HEK293T (cell line): ENCODE measurements at regions not wholly inside any gene's neighbourhood (a gene's known extent, or its start where the extent isn't known, plus 50 kb on each side); places are given as distances from the start of the nearest gene placed in this dataset.
"Not testable (repeated sequence)": the region's sequence is repeated elsewhere in the genome, so short reads cannot be mapped to it uniquely, and the experiment has no call there.

Source experiments
- ARNT ChIP-seq: fragments of 450-650 bp; IDR thresholded peaks from 2 replicates; pipeline ENCODE4 v1.6.1; 2017; ENCODE audit warnings: mild to moderate bottlenecking
- BHLHE40 ChIP-seq: fragments of 450-650 bp; IDR thresholded peaks from 2 replicates; pipeline ENCODE4 v1.6.1; 2016; ENCODE audit warnings: mild to moderate bottlenecking, moderate library complexity, borderline replicate concordance
- CTBP1 ChIP-seq: fragments of 450-650 bp; IDR thresholded peaks from 2 replicates; pipeline ENCODE4 v1.6.1; 2016; ENCODE audit warnings: borderline replicate concordance
- FOXA1 ChIP-seq: fragments of 450-650 bp; IDR thresholded peaks from 2 replicates; pipeline ENCODE4 v1.6.1; 2016; ENCODE audit warnings: mild to moderate bottlenecking
- FOXK2 ChIP-seq: fragments of 450-650 bp; IDR thresholded peaks from 2 replicates; pipeline ENCODE4 v1.6.1; 2016; ENCODE audit warnings: mild to moderate bottlenecking
- FOXM1 ChIP-seq: fragments of 450-650 bp; IDR thresholded peaks from 2 replicates; pipeline ENCODE4 v1.6.1; 2017; ENCODE audit warnings: mild to moderate bottlenecking, borderline replicate concordance
- LEF1 ChIP-seq: fragments of 450-650 bp; IDR thresholded peaks from 2 replicates; pipeline ENCODE4 v1.6.1; 2017; ENCODE audit warnings: mild to moderate bottlenecking, borderline replicate concordance
- SP1 ChIP-seq: fragments of 450-650 bp; IDR thresholded peaks from 2 replicates; pipeline ENCODE4 v1.6.1; 2017
- SUZ12 ChIP-seq: fragments of 450-650 bp; IDR thresholded peaks from 2 replicates; pipeline ENCODE4 v1.6.1; 2016; ENCODE audit warnings: mild to moderate bottlenecking
- TARDBP ChIP-seq: fragments of 450-650 bp; IDR thresholded peaks from 2 replicates; pipeline ENCODE4 v1.6.1; 2016
- TF ChIP-seq, protein P1 (sequence below): fragments of 450-650 bp; IDR thresholded peaks from 2 replicates; pipeline ENCODE4 v1.6.1; 2016

DNA sequence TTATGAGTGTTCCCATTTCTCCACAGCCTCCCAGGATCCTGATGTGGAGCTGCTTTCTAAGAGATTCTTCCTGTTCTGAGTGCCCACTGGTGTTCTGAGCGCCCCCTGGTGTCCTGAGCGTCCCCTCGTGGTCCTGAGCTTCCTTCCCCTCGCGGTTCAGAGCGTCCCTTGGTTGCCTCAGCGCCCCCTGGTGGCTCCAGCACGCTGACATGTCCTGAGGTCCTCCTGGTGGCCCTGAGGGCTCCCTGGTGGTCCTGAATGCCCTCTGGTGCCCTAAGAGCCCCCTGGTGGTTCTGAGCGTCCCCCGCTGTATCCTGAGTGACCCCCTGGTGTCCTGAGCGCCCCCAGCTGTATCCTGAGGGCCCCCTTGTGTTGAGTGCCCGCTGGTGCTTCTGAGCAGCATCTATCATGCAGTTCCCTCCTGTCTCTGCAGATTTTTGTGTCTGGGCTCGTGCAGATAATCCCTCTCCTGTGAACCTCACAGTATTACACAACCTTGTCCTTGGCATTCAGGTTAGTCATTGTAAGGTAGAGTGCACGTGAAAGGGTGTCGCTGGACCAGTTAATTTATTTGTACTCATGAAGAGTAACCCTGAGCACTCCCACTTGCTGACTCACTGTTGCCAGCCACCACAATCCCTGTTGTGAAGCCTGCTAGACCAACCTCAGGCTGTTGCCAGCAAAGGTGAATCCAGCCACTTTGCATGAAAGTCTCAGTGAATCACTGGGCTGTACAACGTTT lies 1214.9 kb downstream of the TMEM121 start:
- TF ChIP-seq LEF1, ARNT, FOXA1, SUZ12, BHLHE40, FOXM1, TARDBP, SP1, CTBP1, FOXK2: not testable (repeated sequence)
- TF ChIP-seq, protein P1, sequence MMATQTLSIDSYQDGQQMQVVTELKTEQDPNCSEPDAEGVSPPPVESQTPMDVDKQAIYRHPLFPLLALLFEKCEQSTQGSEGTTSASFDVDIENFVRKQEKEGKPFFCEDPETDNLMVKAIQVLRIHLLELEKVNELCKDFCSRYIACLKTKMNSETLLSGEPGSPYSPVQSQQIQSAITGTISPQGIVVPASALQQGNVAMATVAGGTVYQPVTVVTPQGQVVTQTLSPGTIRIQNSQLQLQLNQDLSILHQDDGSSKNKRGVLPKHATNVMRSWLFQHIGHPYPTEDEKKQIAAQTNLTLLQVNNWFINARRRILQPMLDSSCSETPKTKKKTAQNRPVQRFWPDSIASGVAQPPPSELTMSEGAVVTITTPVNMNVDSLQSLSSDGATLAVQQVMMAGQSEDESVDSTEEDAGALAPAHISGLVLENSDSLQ = not testable (repeated sequence)
